ENCODE measurements at regions not wholly inside any gene's neighbourhood (a gene's known extent, or its start where the extent isn't known, plus 50 kb on each side); places are given as distances from the start of the nearest gene placed in this dataset.

DNA sequence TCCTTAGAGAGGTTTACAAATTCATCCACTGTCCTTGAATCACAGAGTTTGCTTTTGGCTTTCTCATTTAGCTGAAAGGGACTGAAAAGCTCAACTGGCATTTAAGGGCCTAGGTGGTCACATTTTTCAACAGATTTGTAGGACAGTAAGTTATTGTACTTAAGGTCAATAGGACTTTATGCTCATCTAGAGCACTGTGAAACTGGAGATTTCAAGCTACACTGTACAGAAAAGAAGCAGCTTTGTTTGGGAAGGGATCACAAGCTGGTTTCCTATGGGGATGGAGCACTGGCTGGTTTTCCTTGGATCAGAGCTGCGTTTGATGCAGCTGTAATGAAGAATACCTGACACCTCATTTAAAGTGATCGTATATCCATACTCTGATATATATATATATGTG, 482.7 kb downstream of the FBXO15 start:
- Mint-ChIP-seq H3K9me3 (no peaks in the 10 kb centered on the region), H3K36me3 (ENCODE audit: low read depth) (no peaks in the 10 kb centered on the region), H3K27me3 (ENCODE audit: insufficient read depth) (no peaks in the 10 kb centered on the region), H3K4me1 (no peaks in the 10 kb centered on the region), H3K27ac (no peak overlapping the region), H3K4me3 (no peak overlapping the region)
- H3K27me3 ChIP-seq (ENCODE audit: control insufficient read depth, insufficient read depth, low read length, poor library complexity, severe bottlenecking) = no peaks in the 10 kb centered on the region
- no peaks in the 10 kb centered on the region for H3K4me1 ChIP-seq (ENCODE audit: control insufficient read depth, insufficient read depth, low read length)
- WGBS, 2 experiments (ENCODE audit: insufficient coverage in 1 of 2, insufficient read length in 1 of 2) = no CpG with 5 or more reads among the region's 2 CpGs
- H3K27ac ChIP-seq (ENCODE audit: low read depth, low read length) = no peak overlapping the region
- no peak for DNase-seq
- TF ChIP-seq, protein P1, sequence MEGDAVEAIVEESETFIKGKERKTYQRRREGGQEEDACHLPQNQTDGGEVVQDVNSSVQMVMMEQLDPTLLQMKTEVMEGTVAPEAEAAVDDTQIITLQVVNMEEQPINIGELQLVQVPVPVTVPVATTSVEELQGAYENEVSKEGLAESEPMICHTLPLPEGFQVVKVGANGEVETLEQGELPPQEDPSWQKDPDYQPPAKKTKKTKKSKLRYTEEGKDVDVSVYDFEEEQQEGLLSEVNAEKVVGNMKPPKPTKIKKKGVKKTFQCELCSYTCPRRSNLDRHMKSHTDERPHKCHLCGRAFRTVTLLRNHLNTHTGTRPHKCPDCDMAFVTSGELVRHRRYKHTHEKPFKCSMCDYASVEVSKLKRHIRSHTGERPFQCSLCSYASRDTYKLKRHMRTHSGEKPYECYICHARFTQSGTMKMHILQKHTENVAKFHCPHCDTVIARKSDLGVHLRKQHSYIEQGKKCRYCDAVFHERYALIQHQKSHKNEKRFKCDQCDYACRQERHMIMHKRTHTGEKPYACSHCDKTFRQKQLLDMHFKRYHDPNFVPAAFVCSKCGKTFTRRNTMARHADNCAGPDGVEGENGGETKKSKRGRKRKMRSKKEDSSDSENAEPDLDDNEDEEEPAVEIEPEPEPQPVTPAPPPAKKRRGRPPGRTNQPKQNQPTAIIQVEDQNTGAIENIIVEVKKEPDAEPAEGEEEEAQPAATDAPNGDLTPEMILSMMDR (conservative IDR thresholded peaks at IDR 0.05) = no peak
- no peaks in the 10 kb centered on the region for H3K9me3 ChIP-seq (ENCODE audit: control insufficient read depth, low read length)
- H3K9ac ChIP-seq (ENCODE audit: extremely low read depth, low read length, poor library complexity, severe bottlenecking) = no peak overlapping the region
- H3K36me3 ChIP-seq (ENCODE audit: control insufficient read depth, insufficient read depth, low read length) = no peaks in the 10 kb centered on the region
- no peak overlapping the region for H3K4me3 ChIP-seq (ENCODE audit: low read length)

- H3K9me3 ChIP-seq (ENCODE audit: control insufficient read depth, low read length) = no peaks in the 10 kb centered on the region
- TF ChIP-seq, protein P1 (conservative IDR thresholded peaks at IDR 0.05) = no peak
- WGBS, 2 experiments (ENCODE audit: insufficient coverage in 1 of 2, insufficient read length in 1 of 2) = 96% methylated on average over 2 of the region's 2 CpGs; no CpG with 5 or more reads in 1 of the 2 experiments
- H3K27ac Mint-ChIP-seq = no peak overlapping the region
- no peaks in the 10 kb centered on the region for H3K36me3 ChIP-seq (ENCODE audit: control insufficient read depth, insufficient read depth, low read length)
- DNase-seq = no peak
- H3K36me3 Mint-ChIP-seq (ENCODE audit: low read depth) = no peaks in the 10 kb centered on the region
- no peak overlapping the region for H3K27ac ChIP-seq (ENCODE audit: low read depth, low read length)
- H3K4me1 ChIP-seq (ENCODE audit: control insufficient read depth, insufficient read depth, low read length) = no peaks in the 10 kb centered on the region
- no peaks in the 10 kb centered on the region for H3K9me3 Mint-ChIP-seq
- no peak overlapping the region for H3K4me3 ChIP-seq (ENCODE audit: low read length)
- no peaks in the 10 kb centered on the region for H3K27me3 ChIP-seq (ENCODE audit: control insufficient read depth, insufficient read depth, low read length, poor library complexity, severe bottlenecking)
- H3K9ac ChIP-seq (ENCODE audit: extremely low read depth, low read length, poor library complexity, severe bottlenecking) = no peak overlapping the region
- H3K4me1 Mint-ChIP-seq = no peaks in the 10 kb centered on the region
- no peak overlapping the region for H3K4me3 Mint-ChIP-seq
- no peaks in the 10 kb centered on the region for H3K27me3 Mint-ChIP-seq (ENCODE audit: insufficient read depth)
Observed at GRCh38 chr18:73663581-73663980, 484.1 kb downstream of the FBXO15 start.

GRCh38 chr18:73662421-73662820, 485.2 kb downstream of the FBXO15 start:
- H3K9me3 Mint-ChIP-seq = no peaks in the 10 kb centered on the region
- H3K27me3 ChIP-seq (ENCODE audit: control insufficient read depth, insufficient read depth, low read length, poor library complexity, severe bottlenecking) = no peaks in the 10 kb centered on the region
- no peaks in the 10 kb centered on the region for H3K27me3 Mint-ChIP-seq (ENCODE audit: insufficient read depth)
- no peaks in the 10 kb centered on the region for H3K4me1 ChIP-seq (ENCODE audit: control insufficient read depth, insufficient read depth, low read length)
- H3K4me3 ChIP-seq (ENCODE audit: low read length) = no peak overlapping the region
- WGBS, 2 experiments (ENCODE audit: insufficient coverage in 1 of 2, insufficient read length in 1 of 2) = 94 to 97% methylated on average over 4 of the region's 4 CpGs
- H3K4me1 Mint-ChIP-seq = no peaks in the 10 kb centered on the region
- TF ChIP-seq, protein P1 (conservative IDR thresholded peaks at IDR 0.05) = no peak
- H3K4me3 Mint-ChIP-seq = no peak overlapping the region
- no peak overlapping the region for H3K9ac ChIP-seq (ENCODE audit: extremely low read depth, low read length, poor library complexity, severe bottlenecking)
- H3K27ac ChIP-seq (ENCODE audit: low read depth, low read length) = no peak overlapping the region
- H3K36me3 Mint-ChIP-seq (ENCODE audit: low read depth) = no peaks in the 10 kb centered on the region
- no peak for DNase-seq
- no peaks in the 10 kb centered on the region for H3K9me3 ChIP-seq (ENCODE audit: control insufficient read depth, low read length)
- H3K36me3 ChIP-seq (ENCODE audit: control insufficient read depth, insufficient read depth, low read length) = no peaks in the 10 kb centered on the region
- H3K27ac Mint-ChIP-seq = no peak overlapping the region
